Body of pancreas (tissue), 4 donors: ENCODE measurements at regions not wholly inside any gene's neighbourhood (a gene's known extent, or its start where the extent isn't known, plus 50 kb on each side); places are given as distances from the start of the nearest gene placed in this dataset.

Experiments
- POLR2A ChIP-seq, 3 donors: fragments of 450-650 bp; IDR thresholded peaks; one replicate each; pipeline ENCODE4 v1.6.1; 2016; ENCODE audit warnings: antibody characterized with exemption in 3 of 3, mild to moderate bottlenecking in 2 of 3
- TF ChIP-seq, protein P1 (sequence below), 7 experiments: fragments of 450-650 bp in 4 of 7; fragments of 200-600 bp in 3 of 7; sonication (generic) in 3 of 7; IDR thresholded peaks; one replicate each; pipeline ENCODE4 v1.5.1; 2016 to 2019; ENCODE audit warnings: antibody characterized with exemption in 7 of 7

DNA sequence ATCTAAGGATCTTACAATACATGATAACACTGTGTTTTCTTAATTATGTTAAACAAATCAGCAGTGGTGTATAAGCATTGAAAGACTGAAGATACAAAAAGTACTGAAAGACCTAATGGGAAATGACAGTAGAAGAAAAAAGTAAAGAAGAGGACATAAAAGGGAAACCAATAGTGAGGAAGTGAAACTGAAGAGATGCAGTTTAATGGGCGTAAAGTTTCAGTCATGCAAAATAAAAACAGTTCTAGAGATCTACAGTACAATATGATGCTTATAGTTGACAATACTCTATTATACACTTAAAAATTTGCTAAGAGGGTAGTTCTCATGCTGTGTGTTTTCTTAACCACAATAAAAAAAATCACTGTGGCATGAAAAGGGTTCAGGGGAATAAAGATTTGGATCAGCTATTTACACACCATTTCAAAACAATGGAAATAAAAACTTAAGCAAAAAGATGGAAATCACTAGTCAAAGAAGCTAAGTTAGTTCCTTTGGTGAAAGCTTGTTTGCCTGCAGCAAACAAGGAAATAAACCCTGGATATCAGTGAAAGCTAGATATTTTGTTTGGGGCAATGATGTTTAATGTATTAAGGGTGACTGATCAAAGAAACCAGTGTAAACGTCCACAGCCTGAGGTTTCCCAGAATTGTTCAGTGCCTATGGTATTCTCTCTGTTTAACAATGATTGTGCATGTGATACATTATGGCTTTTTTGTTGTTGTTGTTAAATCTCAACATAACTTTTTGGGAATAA is 1160.8 kb upstream of the ADGRL2 start:
- TF ChIP-seq, protein P1, sequence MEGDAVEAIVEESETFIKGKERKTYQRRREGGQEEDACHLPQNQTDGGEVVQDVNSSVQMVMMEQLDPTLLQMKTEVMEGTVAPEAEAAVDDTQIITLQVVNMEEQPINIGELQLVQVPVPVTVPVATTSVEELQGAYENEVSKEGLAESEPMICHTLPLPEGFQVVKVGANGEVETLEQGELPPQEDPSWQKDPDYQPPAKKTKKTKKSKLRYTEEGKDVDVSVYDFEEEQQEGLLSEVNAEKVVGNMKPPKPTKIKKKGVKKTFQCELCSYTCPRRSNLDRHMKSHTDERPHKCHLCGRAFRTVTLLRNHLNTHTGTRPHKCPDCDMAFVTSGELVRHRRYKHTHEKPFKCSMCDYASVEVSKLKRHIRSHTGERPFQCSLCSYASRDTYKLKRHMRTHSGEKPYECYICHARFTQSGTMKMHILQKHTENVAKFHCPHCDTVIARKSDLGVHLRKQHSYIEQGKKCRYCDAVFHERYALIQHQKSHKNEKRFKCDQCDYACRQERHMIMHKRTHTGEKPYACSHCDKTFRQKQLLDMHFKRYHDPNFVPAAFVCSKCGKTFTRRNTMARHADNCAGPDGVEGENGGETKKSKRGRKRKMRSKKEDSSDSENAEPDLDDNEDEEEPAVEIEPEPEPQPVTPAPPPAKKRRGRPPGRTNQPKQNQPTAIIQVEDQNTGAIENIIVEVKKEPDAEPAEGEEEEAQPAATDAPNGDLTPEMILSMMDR (IDR thresholded peaks at IDR 0.05) = no peak
- no peak for TF ChIP-seq POLR2A (IDR thresholded peaks at IDR 0.05)
